D721Med (cell line): ENCODE measurements at regions not wholly inside any gene's neighbourhood (a gene's known extent, or its start where the extent isn't known, plus 50 kb on each side); places are given as distances from the start of the nearest gene placed in this dataset.

Experiments
- DNase-seq: peaks from one replicate; pipeline ENCODE4 v3.0.0; 2011; ENCODE audit warnings: low spot score; ENCODE audit not compliant: insufficient read length
- FAIRE-seq: peaks from 2 replicates; lab custom pipeline; 2011; peaks lifted over from hg19 to GRCh38; lab: Jason Lieb, UNC
- TF ChIP-seq, protein P1 (sequence below): IDR thresholded peaks from 2 replicates; pipeline ENCODE4 v1.5.1; 2012; ENCODE audit warnings: mild to moderate bottlenecking, control low read depth; ENCODE audit not compliant: insufficient read depth; ENCODE audit errors: missing control alignments

- no peak for DNase-seq
- no peak for FAIRE-seq
- TF ChIP-seq, protein P1, sequence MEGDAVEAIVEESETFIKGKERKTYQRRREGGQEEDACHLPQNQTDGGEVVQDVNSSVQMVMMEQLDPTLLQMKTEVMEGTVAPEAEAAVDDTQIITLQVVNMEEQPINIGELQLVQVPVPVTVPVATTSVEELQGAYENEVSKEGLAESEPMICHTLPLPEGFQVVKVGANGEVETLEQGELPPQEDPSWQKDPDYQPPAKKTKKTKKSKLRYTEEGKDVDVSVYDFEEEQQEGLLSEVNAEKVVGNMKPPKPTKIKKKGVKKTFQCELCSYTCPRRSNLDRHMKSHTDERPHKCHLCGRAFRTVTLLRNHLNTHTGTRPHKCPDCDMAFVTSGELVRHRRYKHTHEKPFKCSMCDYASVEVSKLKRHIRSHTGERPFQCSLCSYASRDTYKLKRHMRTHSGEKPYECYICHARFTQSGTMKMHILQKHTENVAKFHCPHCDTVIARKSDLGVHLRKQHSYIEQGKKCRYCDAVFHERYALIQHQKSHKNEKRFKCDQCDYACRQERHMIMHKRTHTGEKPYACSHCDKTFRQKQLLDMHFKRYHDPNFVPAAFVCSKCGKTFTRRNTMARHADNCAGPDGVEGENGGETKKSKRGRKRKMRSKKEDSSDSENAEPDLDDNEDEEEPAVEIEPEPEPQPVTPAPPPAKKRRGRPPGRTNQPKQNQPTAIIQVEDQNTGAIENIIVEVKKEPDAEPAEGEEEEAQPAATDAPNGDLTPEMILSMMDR: no peak
Observed at GRCh38 chr1:2861988-2862813, 60.7 kb upstream of the TTC34 start.

DNA sequence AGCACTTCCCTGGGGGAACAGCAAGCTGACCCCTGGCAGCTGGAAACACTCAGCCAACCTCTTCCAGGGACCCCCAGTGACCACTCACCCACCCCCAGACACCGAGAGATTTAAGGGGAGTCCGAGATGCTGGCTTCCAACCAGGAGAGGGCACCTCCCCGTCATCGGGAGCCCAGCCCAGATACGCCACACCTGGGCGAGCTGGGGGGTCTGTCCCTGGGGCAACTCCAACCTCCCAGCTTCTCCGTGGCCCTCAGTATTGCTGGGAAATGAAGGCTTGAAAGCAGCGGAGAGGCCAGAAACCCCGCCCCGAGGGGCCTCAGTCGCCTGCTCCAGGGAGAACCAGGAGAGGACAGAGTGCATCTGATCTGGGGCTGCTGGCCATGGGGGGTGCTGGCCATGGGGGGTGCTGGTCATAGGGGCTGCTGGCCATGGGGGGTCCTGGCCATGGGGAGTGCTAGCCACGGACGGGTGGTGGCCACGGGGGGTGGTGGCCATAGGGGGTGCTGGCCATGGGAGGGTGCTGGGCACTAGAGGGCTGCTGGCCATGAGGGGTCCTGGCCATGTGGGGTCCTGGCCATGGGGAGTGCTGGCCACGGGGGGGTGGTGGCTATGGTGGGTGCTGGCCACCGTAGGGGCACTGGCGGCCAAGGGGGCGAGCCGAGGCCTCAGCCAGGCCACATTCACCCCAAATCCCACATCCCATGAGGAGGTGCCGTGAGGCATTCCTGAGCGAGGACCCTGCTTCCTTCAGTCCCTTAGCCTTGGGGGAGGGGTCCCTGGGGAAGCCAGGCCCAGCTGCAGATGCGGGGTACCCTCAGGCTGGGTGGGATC lies 61.5 kb upstream of the TTC34 start:
- no peak for DNase-seq
- TF ChIP-seq, protein P1: no peak
- no peak for FAIRE-seq

- no peak for FAIRE-seq
- DNase-seq: no peak
- TF ChIP-seq, protein P1: no peak
Observed at GRCh38 chr1:2863648-2863963, 62.1 kb upstream of the TTC34 start.

- no peak for DNase-seq
- TF ChIP-seq, protein P1: no peak
- no peak for FAIRE-seq
Observed at GRCh38 chr1:2864203-2864905, 62.9 kb upstream of the TTC34 start.

- TF ChIP-seq, protein P1: no peak
- FAIRE-seq (no peak), DNase-seq (no peak)
Observed at GRCh38 chr1:2865000-2865399, 63.5 kb upstream of the TTC34 start.

- TF ChIP-seq, protein P1: no peak
- no peak for DNase-seq
- no peak for FAIRE-seq
Observed at GRCh38 chr1:2865571-2866421, 64.3 kb upstream of the TTC34 start.
